Osteocyte (in vitro differentiated cells): ENCODE measurements at regions not wholly inside any gene's neighbourhood (a gene's known extent, or its start where the extent isn't known, plus 50 kb on each side); places are given as distances from the start of the nearest gene placed in this dataset.

ENCODE experiments used
- DNase-seq: peaks from one replicate; pipeline ENCODE4 v3.0.0; 2021; ENCODE audit warnings: mixed read lengths; ENCODE audit not compliant: unreplicated experiment; ENCODE audit errors: extremely low spot score
- H3K27ac Mint-ChIP-seq: one replicate; pipeline ENCODE4 v1.8.0; 2021; ENCODE audit warnings: mild to moderate bottlenecking, mixed read lengths; ENCODE audit not compliant: unreplicated experiment
- H3K27me3 Mint-ChIP-seq: one replicate; pipeline ENCODE4 v1.8.0; 2021; ENCODE audit warnings: mixed read lengths; ENCODE audit not compliant: unreplicated experiment
- H3K36me3 Mint-ChIP-seq: one replicate; pipeline ENCODE4 v1.8.0; 2021; ENCODE audit warnings: mixed read lengths; ENCODE audit not compliant: unreplicated experiment
- H3K4me1 Mint-ChIP-seq: one replicate; pipeline ENCODE4 v1.8.0; 2021; ENCODE audit warnings: mixed read lengths; ENCODE audit not compliant: unreplicated experiment
- H3K4me3 Mint-ChIP-seq: one replicate; pipeline ENCODE4 v1.8.0; 2021; ENCODE audit warnings: mild to moderate bottlenecking, moderate library complexity, mixed read lengths; ENCODE audit not compliant: unreplicated experiment
- H3K9me3 Mint-ChIP-seq: one replicate; pipeline ENCODE4 v1.8.0; 2021; ENCODE audit warnings: mixed read lengths; ENCODE audit not compliant: unreplicated experiment
- CTCF ChIP-seq: fragments of 200-600 bp; sonication (generic); IDR thresholded peaks from 2 replicates; pipeline ENCODE4 v1.5.0; 2021; ENCODE audit warnings: antibody characterized with exemption, mild to moderate bottlenecking, moderate library complexity

GRCh38 chr6:94511502-94512088, 1065.7 kb upstream of the MANEA start:
- Mint-ChIP-seq H3K4me1 (no peaks in the 10 kb centered on the region), H3K27ac (no peak overlapping the region), H3K9me3 (peaks cover 11% of the 10 kb centered on the region), H3K36me3 (no peaks in the 10 kb centered on the region), H3K4me3 (no peak overlapping the region), H3K27me3 (no peaks in the 10 kb centered on the region)
- peak; percentile 73 for DNase-seq
- no peak for TF ChIP-seq CTCF

- peak; percentile 80 for DNase-seq
- no peaks in the 10 kb centered on the region for H3K4me1 Mint-ChIP-seq
- H3K4me3 Mint-ChIP-seq, result no peak overlapping the region
- H3K27ac Mint-ChIP-seq, result no peak overlapping the region
- no peaks in the 10 kb centered on the region for H3K36me3 Mint-ChIP-seq
- H3K9me3 Mint-ChIP-seq, result peaks cover 4% of the 10 kb centered on the region
- no peaks in the 10 kb centered on the region for H3K27me3 Mint-ChIP-seq
- no peak for TF ChIP-seq CTCF
Observed at GRCh38 chr6:94510877-94511276, 1066.5 kb upstream of the MANEA start.

GRCh38 chr6:94501516-94501915, 1075.8 kb upstream of the MANEA start:
- Mint-ChIP-seq H3K27me3 (peaks cover 5% of the 10 kb centered on the region), H3K4me3 (no peak overlapping the region), H3K36me3 (no peaks in the 10 kb centered on the region), H3K4me1 (no peaks in the 10 kb centered on the region), H3K9me3 (no peaks in the 10 kb centered on the region), H3K27ac (no peak overlapping the region)
- no peak for DNase-seq
- TF ChIP-seq CTCF, result no peak

GRCh38 chr6:94498099-94498498, 1078.7 kb upstream of the EPHA7 start:
- Mint-ChIP-seq H3K4me3 (no peak overlapping the region), H3K9me3 (no peaks in the 10 kb centered on the region), H3K36me3 (no peaks in the 10 kb centered on the region), H3K27ac (no peak overlapping the region), H3K4me1 (no peaks in the 10 kb centered on the region), H3K27me3 (peaks cover 9% of the 10 kb centered on the region)
- DNase-seq, result no peak
- TF ChIP-seq CTCF, result no peak

GRCh38 chr6:94494500-94494899, 1075.1 kb upstream of the EPHA7 start:
- H3K9me3 Mint-ChIP-seq, result no peaks in the 10 kb centered on the region
- no peak overlapping the region for H3K4me3 Mint-ChIP-seq
- H3K27me3 Mint-ChIP-seq, result peaks cover 18% of the 10 kb centered on the region
- H3K4me1 Mint-ChIP-seq, result no peaks in the 10 kb centered on the region
- H3K36me3 Mint-ChIP-seq, result no peaks in the 10 kb centered on the region
- no peak for DNase-seq
- no peak overlapping the region for H3K27ac Mint-ChIP-seq
- no peak for TF ChIP-seq CTCF
